ENCODE measurements at regions not wholly inside any gene's neighbourhood (a gene's known extent, or its start where the extent isn't known, plus 50 kb on each side); places are given as distances from the start of the nearest gene placed in this dataset.

- TF ChIP-seq CTCF (IDR thresholded peaks at IDR 0.05), result no peak
- H3K4me3 ChIP-seq, result no peak overlapping the region
- H3K36me3 ChIP-seq (ENCODE audit: low read depth), result no peaks in the 10 kb centered on the region
- ATAC-seq (no peak), DNase-seq (no peak)
- H3K4me1 ChIP-seq (ENCODE audit: low read depth), result no peaks in the 10 kb centered on the region
- intact Hi-C loops (cut with DNase I, micrococcal nuclease), result no loop called here
- H3K9me3 ChIP-seq, result no peaks in the 10 kb centered on the region
Measured at GRCh38 chr17:62870552-62870971, 62.4 kb upstream of the MARCHF10 start.

- H3K9me3 ChIP-seq, result no peaks in the 10 kb centered on the region
- no peak for TF ChIP-seq CTCF (IDR thresholded peaks at IDR 0.05)
- no peaks in the 10 kb centered on the region for H3K4me1 ChIP-seq (ENCODE audit: low read depth)
- DNase-seq (no peak), ATAC-seq (no peak)
- intact Hi-C loops (cut with DNase I, micrococcal nuclease), result no loop called here
- no peak overlapping the region for H3K4me3 ChIP-seq
- no peaks in the 10 kb centered on the region for H3K36me3 ChIP-seq (ENCODE audit: low read depth)
Measured at GRCh38 chr17:62870030-62870541, 62.0 kb upstream of the MARCHF10 start.

GRCh38 chr17:62868723-62869122 is 60.6 kb upstream of the MARCHF10 start:
- ATAC-seq (no peak), DNase-seq (no peak)
- Histone ChIP-seq H3K4me3 (no peak overlapping the region), H3K4me1 (ENCODE audit: low read depth) (no peaks in the 10 kb centered on the region), H3K9me3 (no peaks in the 10 kb centered on the region), H3K36me3 (ENCODE audit: low read depth) (no peaks in the 10 kb centered on the region)
- no peak for TF ChIP-seq CTCF (IDR thresholded peaks at IDR 0.05)
- intact Hi-C loops (cut with DNase I, micrococcal nuclease), result no loop called here

- H3K9me3 ChIP-seq, result no peaks in the 10 kb centered on the region
- H3K4me1 ChIP-seq (ENCODE audit: low read depth), result no peaks in the 10 kb centered on the region
- H3K4me3 ChIP-seq, result no peak overlapping the region
- no peak for DNase-seq
- no peak for ATAC-seq
- intact Hi-C loops (cut with DNase I, micrococcal nuclease), result no loop called here
- no peaks in the 10 kb centered on the region for H3K36me3 ChIP-seq (ENCODE audit: low read depth)
- TF ChIP-seq CTCF (IDR thresholded peaks at IDR 0.05), result no peak
Measured at GRCh38 chr17:62868008-62868407, 59.9 kb upstream of the MARCHF10 start.

GRCh38 chr17:62867303-62867702 is 59.2 kb upstream of the MARCHF10 start:
- no peaks in the 10 kb centered on the region for H3K9me3 ChIP-seq
- no peaks in the 10 kb centered on the region for H3K36me3 ChIP-seq (ENCODE audit: low read depth)
- no peak for TF ChIP-seq CTCF (IDR thresholded peaks at IDR 0.05)
- no peak overlapping the region for H3K4me3 ChIP-seq
- no peaks in the 10 kb centered on the region for H3K4me1 ChIP-seq (ENCODE audit: low read depth)
- intact Hi-C loops (cut with DNase I, micrococcal nuclease), result no loop called here
- ATAC-seq, result no peak
- DNase-seq, result no peak

GRCh38 chr17:62866471-62866870 is 58.4 kb upstream of the MARCHF10 start:
- Histone ChIP-seq H3K36me3 (ENCODE audit: low read depth) (no peaks in the 10 kb centered on the region), H3K4me1 (ENCODE audit: low read depth) (no peaks in the 10 kb centered on the region), H3K9me3 (no peaks in the 10 kb centered on the region), H3K4me3 (no peak overlapping the region)
- intact Hi-C loops (cut with DNase I, micrococcal nuclease), result no loop called here
- TF ChIP-seq CTCF (IDR thresholded peaks at IDR 0.05), result no peak
- ATAC-seq (no peak), DNase-seq (no peak)

Measured in mucosa of descending colon (tissue), 3 donors.